ENCODE measurements at regions not wholly inside any gene's neighbourhood (a gene's known extent, or its start where the extent isn't known, plus 50 kb on each side); places are given as distances from the start of the nearest gene placed in this dataset.
"Not testable (repeated sequence)": the region's sequence is repeated elsewhere in the genome, so short reads cannot be mapped to it uniquely, and the experiment has no call there.

DNA sequence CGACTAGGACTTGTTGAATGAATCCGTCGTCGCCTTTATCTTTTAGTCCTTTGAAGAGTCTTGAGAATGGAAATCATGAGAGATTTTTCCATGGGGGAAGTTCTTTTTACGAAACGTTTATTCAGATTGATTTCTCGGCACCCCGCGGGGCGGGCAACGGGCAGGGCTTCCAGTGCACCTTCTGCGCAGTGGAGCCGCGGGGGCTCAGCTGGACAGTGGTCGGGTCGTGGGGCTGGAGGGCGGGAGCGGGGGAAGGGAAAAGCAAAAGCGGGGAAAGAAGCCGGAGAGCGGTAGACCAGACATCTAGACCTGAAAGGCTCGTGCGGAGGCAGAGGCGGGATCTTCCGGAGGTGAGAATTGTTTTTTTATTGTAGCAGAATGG, 103.0 kb downstream of the NBPF11 start:
- DNase-seq: peak; percentile 3

DNA sequence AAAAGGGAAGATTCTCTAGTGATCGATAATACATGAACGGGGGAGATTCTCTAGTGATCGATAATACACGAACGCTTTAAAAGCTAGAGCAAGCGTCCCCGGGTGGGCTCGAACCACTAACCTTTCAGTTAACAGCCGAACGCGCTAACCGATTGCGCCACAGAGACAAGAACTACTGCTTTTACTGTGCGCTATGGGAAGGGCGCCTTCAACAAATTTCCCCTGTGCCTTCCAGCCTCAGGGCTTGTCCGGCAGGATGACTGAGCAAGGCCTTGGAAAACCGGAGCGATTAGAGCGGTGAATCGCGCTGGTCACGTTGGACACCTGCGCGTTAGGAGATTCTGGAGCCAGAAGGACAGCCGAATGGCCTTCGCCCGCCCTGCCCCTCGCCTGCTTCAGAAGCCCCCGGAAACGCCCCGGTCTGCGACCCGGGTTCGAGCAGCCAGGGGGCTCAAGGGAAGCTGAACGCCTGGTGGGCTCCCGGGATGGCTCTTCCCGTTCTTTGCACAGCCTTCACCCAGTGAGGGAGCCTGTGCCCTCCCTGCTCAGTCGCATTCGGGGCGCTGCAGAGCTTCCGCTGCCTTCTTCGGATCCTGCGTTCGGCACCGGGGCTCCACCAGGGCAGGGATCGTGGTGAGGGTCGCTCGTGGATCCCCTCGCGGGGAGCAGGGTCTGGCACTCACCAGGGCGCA, 103.5 kb downstream of the NBPF11 start:
- peak; percentile 2 for DNase-seq

DNA sequence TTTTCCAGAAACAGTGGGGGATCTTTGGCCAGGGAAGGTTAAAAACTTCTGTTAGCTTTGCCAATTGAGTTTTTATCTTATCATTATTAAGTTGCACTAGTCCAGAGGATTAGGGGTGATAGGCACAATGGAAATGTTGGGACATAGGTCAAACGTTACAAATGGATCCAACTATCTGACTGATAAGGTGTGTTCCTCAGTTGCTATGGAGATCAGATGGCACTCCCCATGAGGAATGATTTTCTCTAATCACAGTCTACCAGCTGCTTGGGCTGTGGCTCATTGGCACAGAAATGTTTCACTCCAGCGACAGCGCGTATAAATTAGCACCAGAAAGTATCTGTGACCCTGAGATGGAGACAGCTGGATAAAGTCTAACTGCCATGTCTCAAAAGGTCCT, 106.2 kb downstream of the NBPF11 start:
- DNase-seq: peak; percentile 4

DNA sequence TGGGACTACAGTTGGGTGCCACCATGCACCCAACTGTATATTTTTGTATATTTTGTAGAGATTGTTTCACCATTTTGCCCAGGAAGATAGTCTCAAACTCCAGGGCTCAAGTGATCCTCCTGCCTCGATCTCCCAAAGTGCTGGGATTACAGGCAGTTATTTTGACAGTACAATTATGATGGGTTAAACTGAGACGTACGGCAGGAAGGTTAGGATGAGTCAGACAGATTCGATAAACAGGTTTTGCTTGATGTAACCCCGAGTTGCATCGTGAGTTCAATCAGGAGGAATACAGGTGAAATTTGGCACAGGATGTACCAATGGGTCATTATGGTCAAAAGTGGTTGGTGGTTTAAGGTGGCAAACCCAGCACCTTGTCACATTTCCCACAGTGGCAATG, 107.6 kb downstream of the NBPF11 start:
- not testable (repeated sequence) for DNase-seq
